CD14-positive monocyte (primary cell): ENCODE measurements at regions not wholly inside any gene's neighbourhood (a gene's known extent, or its start where the extent isn't known, plus 50 kb on each side); places are given as distances from the start of the nearest gene placed in this dataset.

Source experiments
- DNase-seq, 3 donors: peaks; one replicate each; pipeline ENCODE4 v3.0.0-alpha.2; 2011 to 2022
- H2AFZ ChIP-seq: 2 replicates; pipeline ENCODE4 v1.6.0; 2012; ENCODE audit warnings: mild to moderate bottlenecking, low read depth, low read length, inconsistent platforms; ENCODE audit not compliant: insufficient read depth, poor library complexity, severe bottlenecking
- H3K27ac ChIP-seq, 2 donors: 1 replicate in 1 of 2; 2 replicates in 1 of 2; pipeline ENCODE4 v1.5.1; 2012 to 2013; ENCODE audit warnings: low read length in 2 of 2, control low read depth in 1 of 2, inconsistent platforms in 1 of 2, low read depth in 1 of 2, mild to moderate bottlenecking in 1 of 2
- H3K27me3 ChIP-seq, 2 donors: one replicate each; pipeline versions ENCODE4 v1.6.0 to v1.6.1; 2011 to 2013; ENCODE audit warnings: low read length in 2 of 2; ENCODE audit not compliant: control insufficient read depth in 2 of 2, insufficient read depth in 2 of 2
- H3K36me3 ChIP-seq, 2 donors: replicated peaks in 1 of 2; 1 replicate in 1 of 2; 2 replicates in 1 of 2; pipeline versions ENCODE4 v1.5.1 to v1.6.1; 2012 to 2013; ENCODE audit warnings: low read length in 2 of 2, control low read depth in 1 of 2, inconsistent platforms in 1 of 2, mild to moderate bottlenecking in 1 of 2; ENCODE audit not compliant: insufficient read depth in 2 of 2, control insufficient read depth in 1 of 2
- H3K4me1 ChIP-seq, 2 donors: 1 replicate in 1 of 2; 2 replicates in 1 of 2; pipeline versions ENCODE4 v1.5.1 to v1.6.1; 2012 to 2013; ENCODE audit warnings: low read length in 2 of 2, control low read depth in 1 of 2, inconsistent platforms in 1 of 2, mild to moderate bottlenecking in 1 of 2, moderate library complexity in 1 of 2; ENCODE audit not compliant: insufficient read depth in 2 of 2, control insufficient read depth in 1 of 2
- H3K4me2 ChIP-seq: replicated peaks from 2 replicates; pipeline ENCODE3; 2012; ENCODE audit warnings: low read length, moderate library complexity, mild to moderate bottlenecking; ENCODE audit not compliant: poor library complexity, severe bottlenecking; ENCODE audit errors: extremely low read depth
- H3K4me3 ChIP-seq, 3 experiments: fragments of 200-600 bp in 1 of 3; sonication (generic) in 1 of 3; replicated peaks in 1 of 3; 1 replicate in 2 of 3; 2 replicates in 1 of 3; pipeline ENCODE4 v1.5.1; 2011 to 2013; ENCODE audit warnings: low read length in 3 of 3, mild to moderate bottlenecking in 3 of 3, control low read depth in 2 of 3, low read depth in 2 of 3, inconsistent platforms in 1 of 3, moderate library complexity in 1 of 3
- H3K79me2 ChIP-seq: 2 replicates; pipeline ENCODE4 v1.6.0; 2012; ENCODE audit warnings: mild to moderate bottlenecking, control low read depth, inconsistent platforms, low read length, moderate library complexity; ENCODE audit not compliant: insufficient read depth
- H3K9ac ChIP-seq: 2 replicates; pipeline ENCODE4 v1.6.0; 2017; ENCODE audit warnings: low read length, mild to moderate bottlenecking; ENCODE audit not compliant: insufficient read depth, poor library complexity, severe bottlenecking
- H3K9me3 ChIP-seq, 2 donors: replicated peaks in 1 of 2; 1 replicate in 1 of 2; 2 replicates in 1 of 2; pipeline versions ENCODE4 v1.5.1 to v1.6.1; 2012 to 2013; ENCODE audit warnings: low read length in 2 of 2, control low read depth in 1 of 2; ENCODE audit not compliant: control insufficient read depth in 1 of 2, insufficient read depth in 1 of 2
- H4K20me1 ChIP-seq: 2 replicates; pipeline ENCODE4 v1.6.0; 2012; ENCODE audit warnings: mild to moderate bottlenecking, low read length, control low read depth, moderate library complexity; ENCODE audit not compliant: insufficient read depth
- H3K27ac Mint-ChIP-seq, 7 donors: one replicate each; pipeline ENCODE4 v1.8.0; 2020; ENCODE audit warnings: mild to moderate bottlenecking in 7 of 7, mixed read lengths in 7 of 7, moderate library complexity in 6 of 7, inconsistent platforms in 2 of 7
- H3K27me3 Mint-ChIP-seq, 3 donors: one replicate each; pipeline ENCODE4 v1.8.0; 2021 to 2022; ENCODE audit warnings: low read depth in 3 of 3, mild to moderate bottlenecking in 3 of 3, mixed read lengths in 3 of 3, moderate library complexity in 3 of 3, inconsistent platforms in 1 of 3
- H3K36me3 Mint-ChIP-seq, 2 donors: one replicate each; pipeline ENCODE4 v1.8.0; 2020; ENCODE audit warnings: mixed read lengths in 2 of 2, inconsistent platforms in 1 of 2, mild to moderate bottlenecking in 1 of 2
- H3K4me1 Mint-ChIP-seq: one replicate; pipeline ENCODE4 v1.8.0; 2020; ENCODE audit warnings: mild to moderate bottlenecking, mixed read lengths
- H3K4me3 Mint-ChIP-seq, 2 donors: one replicate each; pipeline ENCODE4 v1.8.0; 2020; ENCODE audit warnings: mild to moderate bottlenecking in 2 of 2, mixed read lengths in 2 of 2, moderate library complexity in 1 of 2
- H3K9me3 Mint-ChIP-seq, 7 donors: one replicate each; pipeline ENCODE4 v1.8.0; 2020 to 2022; ENCODE audit warnings: mixed read lengths in 7 of 7, mild to moderate bottlenecking in 6 of 7, moderate library complexity in 6 of 7, inconsistent platforms in 2 of 7
- CTCF ChIP-seq: fragments of 200-600 bp; IDR thresholded peaks from one replicate; pipeline ENCODE4 v1.8.0; 2022; ENCODE audit warnings: antibody characterized with exemption, mild to moderate bottlenecking
- WGBS: methylation state at CpG from one replicate; pipeline ENCODE4 v1.1.5; 2013; ENCODE audit warnings: missing lambda C conversion rate; ENCODE audit not compliant: insufficient coverage; 5-methylcytosine and 5-hydroxymethylcytosine counted together
- intact Hi-C, 2 donors: fragments of 100-400 bp; cut with micrococcal nuclease; formaldehyde crosslinking; loops; one replicate each; pipeline versions ENCODE4 v1.15.0 to v1.15.1; 2023

- peaks cover 2% of the 10 kb centered on the region in 2 donors for H3K27me3 ChIP-seq
- Mint-ChIP-seq H3K4me3 (no peak overlapping the region), H3K4me1 (no peaks in the 10 kb centered on the region), H3K27me3 (no peaks in the 10 kb centered on the region), H3K27ac (no peak overlapping the region), H3K9me3 (no peaks in the 10 kb centered on the region), H3K36me3 (no peaks in the 10 kb centered on the region)
- no peaks in the 10 kb centered on the region for H4K20me1 ChIP-seq
- no peak for TF ChIP-seq CTCF
- no peak overlapping the region for H3K4me2 ChIP-seq
- no peak overlapping the region for H3K27ac ChIP-seq
- no CpG with 5 or more reads among the region's 1 CpG for WGBS
- no peaks in the 10 kb centered on the region for H3K79me2 ChIP-seq
- H3K4me1 ChIP-seq = no peaks in the 10 kb centered on the region
- intact Hi-C loops = no loop called here
- DNase-seq = no peak
- H3K9ac ChIP-seq = no peak overlapping the region
- H3K9me3 ChIP-seq = no peaks in the 10 kb centered on the region
- no peak overlapping the region for H2AFZ ChIP-seq
- H3K36me3 ChIP-seq = no peaks in the 10 kb centered on the region
- H3K4me3 ChIP-seq = no peak overlapping the region
Observed at GRCh38 chr2:157056200-157056676, 201.3 kb upstream of the GALNT5 start.

- Mint-ChIP-seq H3K4me3 (no peak overlapping the region), H3K27me3 (peaks cover 0 to 2% (median 0%) of the 10 kb centered on the region in 3 donors), H3K27ac (no peak overlapping the region), H3K4me1 (no peaks in the 10 kb centered on the region), H3K9me3 (no peaks in the 10 kb centered on the region), H3K36me3 (no peaks in the 10 kb centered on the region)
- H3K9me3 ChIP-seq = no peaks in the 10 kb centered on the region
- H3K4me2 ChIP-seq = no peak overlapping the region
- H3K27ac ChIP-seq = no peak overlapping the region
- H2AFZ ChIP-seq = no peak overlapping the region
- no CpG with 5 or more reads among the region's 2 CpGs for WGBS
- TF ChIP-seq CTCF = no peak
- no peak overlapping the region for H3K4me3 ChIP-seq
- H3K79me2 ChIP-seq = no peaks in the 10 kb centered on the region
- H3K36me3 ChIP-seq = no peaks in the 10 kb centered on the region
- H3K4me1 ChIP-seq = no peaks in the 10 kb centered on the region
- intact Hi-C loops = no loop called here
- no peak for DNase-seq
- peaks cover 2% of the 10 kb centered on the region in 2 donors for H3K27me3 ChIP-seq
- H3K9ac ChIP-seq = no peak overlapping the region
- no peaks in the 10 kb centered on the region for H4K20me1 ChIP-seq
Observed at GRCh38 chr2:157058161-157058560, 199.3 kb upstream of the GALNT5 start.
